HG02970 (cell line): ENCODE measurements at regions not wholly inside any gene's neighbourhood (a gene's known extent, or its start where the extent isn't known, plus 50 kb on each side); places are given as distances from the start of the nearest gene placed in this dataset.
A peak's percentile ranks its signal among the peaks of the same experiment; 100 is the strongest.

Experiments used
- ATAC-seq: cut with Tn5 transposase; IDR thresholded peaks from one replicate; pipeline ENCODE4 v1.9.1; 2021; ENCODE audit warnings: mild to moderate bottlenecking, moderate library complexity, moderate number of reproducible peaks; ENCODE audit not compliant: unreplicated experiment, low FRiP score

DNA sequence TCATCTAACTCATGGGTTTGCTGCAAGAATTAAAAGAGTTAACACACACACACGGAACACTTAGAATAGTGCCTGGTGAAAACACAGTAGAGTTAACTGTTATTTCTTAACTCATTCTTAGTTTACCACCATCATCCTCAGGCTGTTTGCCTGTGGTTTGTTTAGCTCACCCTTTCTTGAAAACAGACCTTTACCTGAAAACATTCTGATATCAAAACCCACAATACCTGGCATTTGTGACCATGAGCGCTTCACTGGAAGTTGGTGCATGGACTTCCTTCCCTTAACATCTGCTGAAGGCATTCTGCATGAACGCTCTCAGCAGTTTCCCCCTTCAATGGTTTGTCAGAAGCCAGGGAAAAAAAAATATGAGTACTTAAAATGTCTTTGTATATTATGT, 256.0 kb downstream of the ETS1 start:
- no peak for ATAC-seq

GRCh38 chr11:128330203-128330602, 257.2 kb downstream of the ETS1 start:
- ATAC-seq, result no peak

DNA sequence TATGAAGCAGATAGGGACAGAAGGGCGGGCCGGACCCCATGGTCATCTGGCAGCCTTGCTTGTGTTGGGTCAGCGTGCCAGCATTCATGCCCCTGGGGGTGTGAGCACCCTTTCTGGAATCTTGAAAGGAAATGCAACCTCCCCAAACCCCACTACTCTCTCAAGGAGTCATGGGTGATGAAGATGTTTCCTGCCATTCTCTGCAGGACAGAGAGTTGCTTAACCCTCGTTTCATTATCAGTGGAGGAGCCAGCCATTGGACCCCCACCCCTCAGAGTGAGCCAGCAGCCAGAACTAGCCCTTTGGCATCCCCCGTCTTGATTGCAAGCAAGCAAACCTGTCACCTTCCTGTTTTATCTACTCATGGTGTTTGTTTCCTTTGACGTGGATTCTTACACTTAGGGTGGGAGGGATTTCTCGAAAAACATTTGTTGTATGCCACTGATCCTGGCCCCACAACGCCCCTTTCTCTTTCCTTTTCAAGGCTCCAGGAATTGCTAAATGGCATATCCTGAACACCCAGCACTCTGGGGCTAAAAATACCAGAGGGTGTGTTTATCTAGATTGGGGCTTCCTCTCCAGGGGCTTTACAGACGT, 258.3 kb downstream of the ETS1 start:
- ATAC-seq, result no peak

DNA sequence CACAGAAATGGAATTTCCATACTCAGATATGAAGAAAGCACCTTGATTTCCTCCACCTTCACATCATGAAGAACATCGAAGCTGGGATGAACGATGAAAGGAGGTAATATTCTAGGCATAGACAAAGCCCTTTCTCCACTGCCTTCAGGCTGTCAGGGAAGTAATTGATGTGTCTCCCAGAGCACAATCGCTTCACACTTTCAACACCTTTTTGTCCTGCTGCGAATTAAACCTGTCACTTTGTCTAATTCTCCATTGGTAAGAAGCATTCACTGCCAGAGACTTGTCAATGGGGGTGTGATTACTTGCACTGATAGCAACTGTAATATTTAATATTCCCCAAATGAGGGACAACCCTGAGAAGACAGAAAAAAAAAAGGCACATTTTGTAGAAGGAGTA, 260.1 kb downstream of the ETS1 start:
- no peak for ATAC-seq

DNA sequence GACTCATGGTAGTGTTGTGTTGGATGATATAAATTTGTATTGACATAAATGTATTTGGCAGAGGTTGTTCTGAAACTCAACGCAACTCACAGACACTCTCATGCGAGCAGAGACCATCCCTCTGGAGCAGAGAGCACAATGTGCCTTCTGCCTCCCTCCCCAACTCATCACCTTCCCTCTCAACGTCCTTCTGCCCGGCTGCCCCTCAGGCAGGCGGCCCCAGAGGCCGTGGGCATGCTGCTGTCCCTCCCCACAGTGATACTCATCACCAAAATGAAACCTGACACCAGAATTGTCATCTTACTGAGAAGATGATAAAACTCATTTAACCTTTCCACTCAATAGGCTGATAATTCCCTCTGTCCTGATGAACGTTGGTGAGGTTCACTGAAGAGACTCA, 260.6 kb downstream of the ETS1 start:
- no peak for ATAC-seq

DNA sequence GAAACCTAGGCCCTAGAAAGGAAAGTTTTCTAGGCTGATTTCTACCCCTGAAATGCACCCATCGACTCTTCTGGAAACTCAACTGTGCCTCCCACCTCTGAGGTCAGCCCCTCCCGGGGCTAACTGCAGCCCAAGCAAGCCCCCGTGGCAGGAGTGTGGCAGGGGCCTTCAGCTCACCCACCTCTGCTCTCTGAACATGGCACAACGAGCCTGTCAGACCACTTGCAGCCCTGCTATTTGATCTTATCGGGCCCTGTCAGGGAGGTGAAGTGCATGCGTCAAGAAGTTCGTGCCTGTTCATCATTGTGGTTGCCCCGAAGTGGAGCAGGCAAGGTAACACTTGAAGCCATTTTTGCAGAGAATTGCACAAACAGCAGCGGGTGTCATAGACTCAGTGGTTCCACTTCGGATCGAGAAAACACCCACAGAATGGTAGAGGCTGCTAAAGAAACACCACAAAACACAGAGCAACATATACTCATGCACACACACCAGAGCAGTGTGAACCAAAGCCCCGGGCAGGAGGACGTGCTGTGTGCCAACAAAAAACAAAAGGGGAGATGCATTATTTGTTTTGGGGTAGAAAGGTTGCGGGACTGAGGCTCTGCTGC, 262.7 kb downstream of the ETS1 start:
- ATAC-seq, result no peak

GRCh38 chr11:128324051-128324481, 263.3 kb downstream of the ETS1 start:
- ATAC-seq, result no peak

DNA sequence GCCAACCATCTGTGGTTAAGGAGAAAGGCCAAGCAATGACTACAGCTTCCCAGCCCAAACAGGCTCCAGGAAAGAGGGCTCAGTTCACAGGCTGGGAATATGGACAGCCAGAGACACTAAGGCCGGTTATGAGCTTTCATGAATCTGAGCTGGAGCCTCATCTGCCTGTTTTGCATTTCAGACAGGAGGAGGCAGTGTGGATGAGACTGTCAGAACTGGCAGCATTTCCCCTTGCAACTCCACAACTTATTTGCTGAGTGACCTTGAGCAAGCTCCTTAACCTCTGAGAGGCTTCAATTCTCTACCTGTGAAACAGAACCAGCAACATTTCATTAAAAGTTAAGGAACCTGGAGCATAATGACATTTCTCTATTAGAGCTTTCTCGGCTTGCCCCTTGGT, 264.0 kb downstream of the ETS1 start:
- ATAC-seq, result no peak

DNA sequence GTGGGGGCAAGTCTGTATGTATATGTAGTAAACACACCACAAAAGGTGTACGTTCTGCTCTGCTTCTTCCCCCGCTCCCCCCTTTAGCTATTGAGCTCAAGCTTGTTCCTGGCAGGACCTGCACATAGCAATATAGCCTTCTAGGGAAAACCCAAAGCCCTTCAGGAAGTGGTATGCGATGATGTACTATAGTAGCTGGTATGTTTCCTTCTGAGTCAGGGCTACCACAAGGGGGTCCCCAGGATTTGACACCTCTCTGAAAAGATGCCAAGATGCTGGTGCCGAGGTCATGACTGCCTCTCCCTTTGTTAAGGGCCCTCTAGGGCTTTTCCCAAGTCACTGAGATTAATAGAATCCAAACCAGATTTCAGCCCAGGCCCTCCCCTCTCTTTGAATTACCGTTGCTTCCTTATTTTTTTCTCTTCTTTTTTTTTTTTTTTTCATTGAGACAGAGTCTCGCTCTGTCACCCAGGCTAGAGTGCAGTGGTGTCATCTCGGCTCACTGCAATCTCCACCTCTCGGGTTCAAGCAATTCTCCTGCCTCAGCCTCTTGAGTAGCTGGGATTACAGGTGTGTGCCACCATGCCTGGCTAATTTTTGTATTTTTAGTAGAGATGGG, 268.4 kb downstream of the ETS1 start:
- ATAC-seq, result peak; percentile 87

GRCh38 chr11:128316541-128317227, 270.7 kb downstream of the ETS1 start:
- ATAC-seq, result no peak

DNA sequence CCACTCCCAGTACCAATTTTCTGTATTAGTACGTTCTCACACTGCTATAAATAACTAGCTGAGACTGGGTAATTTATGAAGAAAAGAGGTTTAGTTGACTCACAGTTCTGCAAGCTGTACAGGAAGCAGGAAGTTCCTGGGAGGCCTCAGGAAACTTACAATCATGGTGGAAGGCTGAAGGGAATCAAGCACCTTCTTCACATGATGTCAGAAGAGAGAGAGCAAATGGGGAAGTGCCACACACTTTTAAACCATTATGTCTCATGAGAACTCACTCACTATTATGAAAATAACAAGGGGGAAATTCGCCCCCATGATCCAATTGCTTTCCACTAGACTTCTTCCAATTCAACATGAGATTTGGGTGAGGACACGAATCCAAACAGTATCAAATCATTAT, 271.4 kb downstream of the ETS1 start:
- no peak for ATAC-seq

- no peak for ATAC-seq
Measured at GRCh38 chr11:128313931-128314330, 273.4 kb downstream of the ETS1 start.

DNA sequence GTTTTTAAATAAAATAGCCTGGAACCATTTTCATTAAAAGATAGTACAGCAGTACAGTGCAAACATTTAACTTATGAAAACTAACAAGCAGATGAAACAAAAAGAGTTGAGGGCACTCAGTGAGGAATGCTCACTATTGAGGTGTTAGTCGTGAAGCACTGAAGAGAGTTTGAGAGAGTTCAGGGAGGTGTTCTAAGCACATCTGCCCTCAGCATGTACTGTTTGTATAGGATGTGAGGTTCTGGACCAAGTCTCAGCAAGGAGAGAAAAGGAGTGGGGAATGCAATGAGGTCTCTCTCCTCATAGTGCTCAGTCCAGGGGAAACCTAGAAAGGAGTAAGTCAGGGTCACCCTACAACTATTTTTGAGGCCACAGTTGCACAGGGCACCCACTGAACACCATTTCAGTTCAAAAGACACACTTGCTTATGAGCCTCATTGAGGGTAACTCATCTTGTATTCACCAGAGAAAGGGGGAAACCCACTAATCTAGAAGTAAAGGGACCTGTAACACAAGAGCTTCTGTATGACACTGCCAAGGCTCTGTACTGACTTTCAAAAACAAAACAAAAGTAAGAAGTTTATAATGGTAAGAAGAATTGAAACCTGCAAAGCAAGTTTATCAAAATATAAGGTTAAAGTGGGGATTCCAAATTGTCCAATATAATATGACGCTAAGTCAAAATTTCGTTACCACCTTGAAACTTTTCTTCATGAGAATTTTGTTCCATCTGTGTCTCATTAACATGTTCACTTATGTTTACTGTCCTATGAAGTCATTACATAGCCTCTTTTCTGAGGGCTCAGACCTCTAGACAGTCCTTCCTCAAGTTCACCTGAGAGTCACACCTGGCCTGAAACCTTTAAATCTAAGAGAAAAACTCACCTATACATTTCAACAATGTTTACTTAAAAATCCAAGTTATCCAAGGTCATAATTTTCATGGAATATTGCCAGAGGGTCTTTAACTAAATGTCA, 275.3 kb downstream of the ETS1 start:
- no peak for ATAC-seq

GRCh38 chr11:128310676-128311445, 276.5 kb downstream of the ETS1 start:
- no peak for ATAC-seq

GRCh38 chr11:128310005-128310404, 277.4 kb downstream of the ETS1 start:
- ATAC-seq, result no peak

- ATAC-seq, result no peak
Measured at GRCh38 chr11:128308794-128309193, 278.6 kb downstream of the ETS1 start.

DNA sequence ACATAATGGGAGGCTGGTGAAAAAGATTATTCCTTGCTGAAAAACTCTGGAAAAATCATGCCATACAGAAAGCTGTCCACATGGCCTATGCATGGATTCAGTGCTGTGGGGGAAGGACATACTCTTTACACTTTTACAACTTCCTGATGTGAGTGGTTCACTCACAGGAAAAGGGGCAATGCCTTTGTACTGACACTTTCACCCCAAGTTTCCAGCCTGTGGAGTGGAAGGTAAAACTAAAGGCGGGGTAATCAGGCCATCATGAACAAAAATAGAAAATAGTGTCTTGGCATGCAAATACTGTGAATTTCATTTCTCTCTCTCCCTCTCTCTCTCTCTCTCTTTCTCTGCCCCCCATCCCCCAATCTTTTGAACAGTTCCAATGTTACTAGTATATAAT, 281.8 kb downstream of the ETS1 start:
- ATAC-seq, result no peak

GRCh38 chr11:128304666-128305485, 282.5 kb downstream of the ETS1 start:
- ATAC-seq, result no peak

- ATAC-seq, result no peak
Measured at GRCh38 chr11:128304116-128304515, 283.2 kb downstream of the ETS1 start.
